Medulla oblongata (tissue), 1 donor: ENCODE measurements at regions not wholly inside any gene's neighbourhood (a gene's known extent, or its start where the extent isn't known, plus 50 kb on each side); places are given as distances from the start of the nearest gene placed in this dataset.

Source experiments
- DNase-seq: peaks from one replicate; pipeline ENCODE4 v3.0.0-alpha.2; 2015; ENCODE audit errors: extremely low spot score

GRCh38 chr7:155216475-155217272, 81.0 kb upstream of the INSIG1 start:
- no peak for DNase-seq

GRCh38 chr7:155217634-155218033, 80.0 kb upstream of the INSIG1 start:
- DNase-seq, result no peak

- DNase-seq, result no peak
Observed at GRCh38 chr7:155218276-155219153, 79.2 kb upstream of the INSIG1 start.

- no peak for DNase-seq
Observed at GRCh38 chr7:155219154-155219531, 78.5 kb upstream of the INSIG1 start.

- no peak for DNase-seq
Observed at GRCh38 chr7:155219947-155220769, 77.5 kb upstream of the INSIG1 start.

- no peak for DNase-seq
Observed at GRCh38 chr7:155220903-155221302, 76.8 kb upstream of the INSIG1 start.

GRCh38 chr7:155221547-155221946, 76.1 kb upstream of the INSIG1 start:
- no peak for DNase-seq

GRCh38 chr7:155222061-155222460, 75.6 kb upstream of the INSIG1 start:
- DNase-seq, result no peak

- DNase-seq, result no peak
Observed at GRCh38 chr7:155222573-155222972, 75.1 kb upstream of the INSIG1 start.

- no peak for DNase-seq
Observed at GRCh38 chr7:155223021-155223420, 74.7 kb upstream of the INSIG1 start.

- no peak for DNase-seq
Observed at GRCh38 chr7:155223503-155223902, 74.2 kb upstream of the INSIG1 start.

GRCh38 chr7:155224116-155224811, 73.4 kb upstream of the INSIG1 start:
- no peak for DNase-seq

- DNase-seq, result no peak
Observed at GRCh38 chr7:155225095-155225494, 72.6 kb upstream of the INSIG1 start.

- DNase-seq, result no peak
Observed at GRCh38 chr7:155225516-155225915, 72.2 kb upstream of the INSIG1 start.

GRCh38 chr7:155226261-155227003, 71.2 kb upstream of the INSIG1 start:
- no peak for DNase-seq

GRCh38 chr7:155227004-155227787, 70.5 kb upstream of the INSIG1 start:
- DNase-seq, result no peak

GRCh38 chr7:155227788-155228458, 69.8 kb upstream of the INSIG1 start:
- DNase-seq, result no peak

- DNase-seq, result no peak
Observed at GRCh38 chr7:155228459-155228845, 69.2 kb upstream of the INSIG1 start.

GRCh38 chr7:155228894-155229293, 68.8 kb upstream of the INSIG1 start:
- DNase-seq, result no peak
